Epithelial cell of esophagus (primary cell): ENCODE measurements at regions not wholly inside any gene's neighbourhood (a gene's known extent, or its start where the extent isn't known, plus 50 kb on each side); places are given as distances from the start of the nearest gene placed in this dataset.

Experiments
- DNase-seq: peaks from one replicate; pipeline ENCODE4 v3.0.0; 2010; ENCODE audit warnings: low read depth
- H3K4me3 ChIP-seq: 2 replicates; pipeline ENCODE4 v1.5.1; 2011; ENCODE audit warnings: mild to moderate bottlenecking, low read length, control low read depth
- CTCF ChIP-seq: IDR thresholded peaks from 2 replicates; pipeline ENCODE4 v1.5.1; 2011; ENCODE audit warnings: low read depth, mild to moderate bottlenecking, low read length, control low read depth, inconsistent platforms; ENCODE audit not compliant: insufficient read depth; ENCODE audit errors: missing control alignments

GRCh38 chr2:187261705-187262104, 186.3 kb downstream of the CALCRL start:
- no peak for TF ChIP-seq CTCF

GRCh38 chr2:187252063-187252462, 196.0 kb downstream of the CALCRL start:
- no peak for TF ChIP-seq CTCF
- no peak for DNase-seq
- H3K4me3 ChIP-seq, result no peak overlapping the region

More at GRCh38 chr2:187261705-187262104, 186.3 kb downstream of the CALCRL start:
- DNase-seq, result no peak
- H3K4me3 ChIP-seq, result no peak overlapping the region

DNA sequence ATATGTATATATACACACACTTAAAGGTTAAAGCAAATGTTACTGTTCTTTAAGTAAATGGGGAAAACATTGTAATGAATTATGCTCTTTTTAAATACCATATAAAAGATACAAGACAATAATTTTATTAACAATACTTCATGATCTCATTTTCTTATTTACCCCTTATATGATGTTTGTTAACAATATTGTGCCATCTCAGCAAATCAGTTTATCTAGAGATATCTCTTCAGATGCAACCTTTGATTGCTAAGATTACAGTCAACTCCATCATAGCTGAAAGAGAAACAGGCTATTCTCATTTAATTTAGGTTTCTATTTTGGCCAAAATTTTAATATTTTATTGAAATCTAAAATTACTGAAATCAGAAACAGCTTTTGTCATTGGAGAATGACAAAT, 197.9 kb downstream of the CALCRL start:
- no peak overlapping the region for H3K4me3 ChIP-seq
- DNase-seq, result no peak
- no peak for TF ChIP-seq CTCF

- peak; percentile 49 for DNase-seq
- TF ChIP-seq CTCF, result no peak
- no peak overlapping the region for H3K4me3 ChIP-seq
These were observed 214.2 kb downstream of the CALCRL start for GRCh38 chr2:187233811-187234210.

GRCh38 chr2:187232749-187233148, 215.3 kb downstream of the CALCRL start:
- no peak for TF ChIP-seq CTCF
- H3K4me3 ChIP-seq, result no peak overlapping the region
- DNase-seq, result no peak

DNA sequence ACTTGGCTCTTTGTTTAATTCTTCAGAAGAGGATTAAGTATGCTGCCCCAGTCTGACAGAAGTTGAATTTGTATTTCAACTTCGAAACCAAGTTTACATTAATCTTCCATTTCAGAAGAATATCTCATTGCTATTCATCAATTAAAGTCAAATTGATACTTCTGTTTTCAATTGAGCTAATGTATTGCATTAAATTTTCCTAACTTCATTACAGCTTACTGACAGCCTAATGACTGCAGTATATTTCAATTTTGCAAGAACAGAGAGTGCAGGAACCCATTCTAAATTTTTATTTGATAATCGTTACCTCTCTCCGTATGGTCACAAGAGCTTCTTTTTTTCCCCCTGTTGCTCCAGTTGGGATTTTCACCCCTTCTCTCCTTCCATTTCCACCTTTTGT, 218.0 kb downstream of the CALCRL start:
- no peak for DNase-seq
- H3K4me3 ChIP-seq, result no peak overlapping the region
- no peak for TF ChIP-seq CTCF

GRCh38 chr2:187228986-187229385, 219.1 kb downstream of the CALCRL start:
- no peak for DNase-seq
- TF ChIP-seq CTCF, result no peak
- no peak overlapping the region for H3K4me3 ChIP-seq
